Naive thymus-derived CD8-positive, alpha-beta T cell (primary cell): ENCODE measurements at regions not wholly inside any gene's neighbourhood (a gene's known extent, or its start where the extent isn't known, plus 50 kb on each side); places are given as distances from the start of the nearest gene placed in this dataset.
"Not testable (repeated sequence)": the region's sequence is repeated elsewhere in the genome, so short reads cannot be mapped to it uniquely, and the experiment has no call there.

Experiments
- ATAC-seq, 2 donors: fragments of 150-1000 bp; cut with Tn5 transposase in 1 of 2; sonication (Bioruptor Pico), chemical (Tn5 transposase) in 1 of 2; 1 replicate in 1 of 2; 2 replicates in 1 of 2; pipeline ENCODE4 v1.10.0; 2021; ENCODE audit warnings: mild to moderate bottlenecking in 2 of 2, moderate library complexity in 2 of 2
- POLR2A ChIA-PET: fragments of 350-600 bp; sonication (Branson Sonifier 250); formaldehyde crosslinking; loops from one replicate; lab custom pipeline; 2021; ENCODE audit warnings: antibody characterized with exemption; lab: Charles Lee
- DNase-seq, 10 donors: peaks; one replicate each; pipeline versions ENCODE4 v3.0.0 to v3.0.0-alpha.2; 2020 to 2022
- H3K27ac Mint-ChIP-seq, 10 donors: one replicate each; pipeline ENCODE4 v1.8.0; 2020 to 2022; ENCODE audit warnings: mild to moderate bottlenecking in 10 of 10, mixed read lengths in 10 of 10, moderate library complexity in 4 of 10, inconsistent platforms in 1 of 10
- H3K27me3 Mint-ChIP-seq, 5 donors: one replicate each; pipeline ENCODE4 v1.8.0; 2021 to 2022; ENCODE audit warnings: mixed read lengths in 5 of 5
- H3K36me3 Mint-ChIP-seq, 3 donors: one replicate each; pipeline ENCODE4 v1.8.0; 2020 to 2022; ENCODE audit warnings: mixed read lengths in 3 of 3, mild to moderate bottlenecking in 2 of 3, inconsistent platforms in 1 of 3
- H3K4me1 Mint-ChIP-seq, 4 donors: one replicate each; pipeline ENCODE4 v1.8.0; 2021 to 2022; ENCODE audit warnings: mixed read lengths in 4 of 4
- H3K4me3 Mint-ChIP-seq, 10 donors: one replicate each; pipeline ENCODE4 v1.8.0; 2020 to 2022; ENCODE audit warnings: mild to moderate bottlenecking in 10 of 10, mixed read lengths in 10 of 10, moderate library complexity in 6 of 10, inconsistent platforms in 1 of 10
- H3K9me3 Mint-ChIP-seq, 9 donors: one replicate each; pipeline ENCODE4 v1.8.0; 2020 to 2022; ENCODE audit warnings: mixed read lengths in 9 of 9, mild to moderate bottlenecking in 3 of 9, inconsistent platforms in 1 of 9, moderate library complexity in 1 of 9

- H3K27me3 Mint-ChIP-seq: peaks cover 0 to 37% (median 13%) of the 10 kb centered on the region in 5 donors
- no peak for ATAC-seq
Measured at GRCh38 chr16:52925143-52925542, 127.6 kb downstream of the CHD9NB start.

GRCh38 chr16:52924162-52924561, 128.5 kb downstream of the CHD9NB start:
- H3K36me3 Mint-ChIP-seq: no peaks in the 10 kb centered on the region
- POLR2A ChIA-PET: no interaction called here
- peaks cover 0 to 3% (median 0%) of the 10 kb centered on the region in 9 donors for H3K9me3 Mint-ChIP-seq
- no peaks in the 10 kb centered on the region for H3K4me1 Mint-ChIP-seq
- DNase-seq (no peak), ATAC-seq (no peak)
- no peak overlapping the region for H3K27ac Mint-ChIP-seq
- peaks cover 1 to 40% (median 12%) of the 10 kb centered on the region in 5 donors for H3K27me3 Mint-ChIP-seq
- no peak overlapping the region for H3K4me3 Mint-ChIP-seq

More at GRCh38 chr16:52925143-52925542, 127.6 kb downstream of the CHD9NB start:
- Mint-ChIP-seq H3K27ac (no peak overlapping the region), H3K4me3 (no peak overlapping the region), H3K9me3 (peaks cover 0 to 3% (median 0%) of the 10 kb centered on the region in 9 donors), H3K4me1 (no peaks in the 10 kb centered on the region), H3K36me3 (no peaks in the 10 kb centered on the region)
- POLR2A ChIA-PET: no interaction called here
- DNase-seq: no peak

GRCh38 chr16:52921104-52921503, 131.6 kb downstream of the CHD9NB start:
- Mint-ChIP-seq H3K27ac (no peak overlapping the region), H3K4me1 (no peaks in the 10 kb centered on the region), H3K36me3 (peaks cover 0 to 6% (median 0%) of the 10 kb centered on the region in 3 donors), H3K4me3 (no peak overlapping the region), H3K27me3 (peaks cover 5 to 40% (median 16%) of the 10 kb centered on the region in 5 donors), H3K9me3 (peaks cover 0 to 10% (median 0%) of the 10 kb centered on the region in 9 donors)
- no peak for DNase-seq
- POLR2A ChIA-PET: no interaction called here
- no peak for ATAC-seq

- ATAC-seq: no peak
- no peak overlapping the region for H3K4me3 Mint-ChIP-seq
- POLR2A ChIA-PET: no interaction called here
- no peak overlapping the region for H3K27ac Mint-ChIP-seq
- H3K4me1 Mint-ChIP-seq: no peaks in the 10 kb centered on the region
- H3K9me3 Mint-ChIP-seq: peaks cover 0 to 10% (median 0%) of the 10 kb centered on the region in 9 donors
- H3K27me3 Mint-ChIP-seq: peaks cover 5 to 40% (median 16%) of the 10 kb centered on the region in 5 donors
- DNase-seq: no peak
- H3K36me3 Mint-ChIP-seq: peaks cover 0 to 6% (median 0%) of the 10 kb centered on the region in 3 donors
Measured at GRCh38 chr16:52920331-52920730, 132.4 kb downstream of the CHD9NB start.

GRCh38 chr16:52914428-52914827, 138.3 kb downstream of the CHD9NB start:
- H3K27me3 Mint-ChIP-seq: peaks cover 5 to 24% (median 19%) of the 10 kb centered on the region in 5 donors
- H3K4me1 Mint-ChIP-seq: peaks cover 0 to 2% (median 2%) of the 10 kb centered on the region in 4 donors
- peaks cover 0 to 10% (median 0%) of the 10 kb centered on the region in 9 donors for H3K9me3 Mint-ChIP-seq
- no peak overlapping the region for H3K4me3 Mint-ChIP-seq
- ATAC-seq: no peak
- peaks cover 0 to 6% (median 0%) of the 10 kb centered on the region in 3 donors for H3K36me3 Mint-ChIP-seq
- POLR2A ChIA-PET: no interaction called here
- no peak for DNase-seq
- H3K27ac Mint-ChIP-seq: no peak overlapping the region

GRCh38 chr16:52912565-52913173, 140.0 kb downstream of the CHD9NB start:
- POLR2A ChIA-PET: no interaction called here
- DNase-seq (no peak), ATAC-seq (no peak)
- peaks cover 0 to 6% (median 0%) of the 10 kb centered on the region in 3 donors for H3K36me3 Mint-ChIP-seq
- peaks cover 0 to 20% (median 12%) of the 10 kb centered on the region in 5 donors for H3K27me3 Mint-ChIP-seq
- peaks cover 0 to 2% (median 2%) of the 10 kb centered on the region in 4 donors for H3K4me1 Mint-ChIP-seq
- peaks cover 0 to 3% (median 0%) of the 10 kb centered on the region in 9 donors for H3K9me3 Mint-ChIP-seq
- no peak overlapping the region for H3K4me3 Mint-ChIP-seq
- peak overlapping the region in 1 of 10 donors; percentile 65 for H3K27ac Mint-ChIP-seq

GRCh38 chr16:52908057-52908456, 144.6 kb downstream of the CHD9NB start:
- peaks cover 0 to 15% (median 5%) of the 10 kb centered on the region in 9 donors for H3K9me3 Mint-ChIP-seq
- DNase-seq: not testable (repeated sequence)

GRCh38 chr16:52906281-52906680, 146.4 kb downstream of the CHD9NB start:
- no peak for DNase-seq
- H3K27me3 Mint-ChIP-seq: peaks cover 1 to 12% (median 5%) of the 10 kb centered on the region in 5 donors
- no peak overlapping the region for H3K4me3 Mint-ChIP-seq
- peaks cover 0 to 15% (median 5%) of the 10 kb centered on the region in 9 donors for H3K9me3 Mint-ChIP-seq
- no peaks in the 10 kb centered on the region for H3K36me3 Mint-ChIP-seq
- no peak for ATAC-seq
- no peak overlapping the region for H3K27ac Mint-ChIP-seq
- POLR2A ChIA-PET: no interaction called here
- no peaks in the 10 kb centered on the region for H3K4me1 Mint-ChIP-seq

More at GRCh38 chr16:52908057-52908456, 144.6 kb downstream of the CHD9NB start:
- H3K4me3 Mint-ChIP-seq, ATAC-seq, H3K27ac Mint-ChIP-seq, POLR2A ChIA-PET, H3K36me3 Mint-ChIP-seq, H3K4me1 Mint-ChIP-seq: not testable (repeated sequence)
- H3K27me3 Mint-ChIP-seq: peaks cover 0 to 19% (median 6%) of the 10 kb centered on the region in 5 donors

- no peak for DNase-seq
- no peak for ATAC-seq
Measured at GRCh38 chr16:52896478-52897164, 156.1 kb downstream of the CHD9NB start.

GRCh38 chr16:52874042-52874441, 178.7 kb downstream of the CHD9NB start:
- ATAC-seq: no peak
- no peak overlapping the region for H3K4me3 Mint-ChIP-seq

More at GRCh38 chr16:52896478-52897164, 156.1 kb downstream of the CHD9NB start:
- POLR2A ChIA-PET: no interaction called here
- Mint-ChIP-seq H3K4me1 (no peaks in the 10 kb centered on the region), H3K27me3 (peaks cover 9 to 24% (median 16%) of the 10 kb centered on the region in 5 donors), H3K27ac (no peak overlapping the region), H3K36me3 (no peaks in the 10 kb centered on the region), H3K4me3 (no peak overlapping the region), H3K9me3 (peaks cover 0 to 24% (median 4%) of the 10 kb centered on the region in 9 donors)

GRCh38 chr16:52872731-52873130, 180.0 kb downstream of the CHD9NB start:
- peaks cover 2 to 45% (median 6%) of the 10 kb centered on the region in 5 donors for H3K27me3 Mint-ChIP-seq
- DNase-seq (no peak), ATAC-seq (no peak)
- no peak overlapping the region for H3K4me3 Mint-ChIP-seq
- POLR2A ChIA-PET: no interaction called here
- no peak overlapping the region for H3K27ac Mint-ChIP-seq
- H3K4me1 Mint-ChIP-seq: no peaks in the 10 kb centered on the region
- no peaks in the 10 kb centered on the region for H3K36me3 Mint-ChIP-seq
- H3K9me3 Mint-ChIP-seq: peaks cover 0 to 9% (median 0%) of the 10 kb centered on the region in 9 donors

More at GRCh38 chr16:52874042-52874441, 178.7 kb downstream of the CHD9NB start:
- no peaks in the 10 kb centered on the region for H3K36me3 Mint-ChIP-seq
- H3K9me3 Mint-ChIP-seq: peaks cover 0 to 4% (median 0%) of the 10 kb centered on the region in 9 donors
- no peak overlapping the region for H3K27ac Mint-ChIP-seq
- no peaks in the 10 kb centered on the region for H3K4me1 Mint-ChIP-seq
- no peak for DNase-seq
- peaks cover 2 to 47% (median 6%) of the 10 kb centered on the region in 5 donors for H3K27me3 Mint-ChIP-seq
- POLR2A ChIA-PET: no interaction called here

GRCh38 chr16:52871481-52871880, 181.2 kb downstream of the CHD9NB start:
- DNase-seq (no peak), ATAC-seq (no peak)
- H3K4me1 Mint-ChIP-seq: no peaks in the 10 kb centered on the region
- no peak overlapping the region for H3K4me3 Mint-ChIP-seq
- POLR2A ChIA-PET: no interaction called here
- H3K36me3 Mint-ChIP-seq: no peaks in the 10 kb centered on the region
- peak overlapping the region in 1 of 10 donors; percentile 48 for H3K27ac Mint-ChIP-seq
- H3K27me3 Mint-ChIP-seq: peaks cover 2 to 44% (median 8%) of the 10 kb centered on the region in 5 donors
- H3K9me3 Mint-ChIP-seq: peaks cover 0 to 9% (median 0%) of the 10 kb centered on the region in 9 donors

GRCh38 chr16:52869243-52869642, 183.5 kb downstream of the CHD9NB start:
- Mint-ChIP-seq H3K9me3 (peaks cover 0 to 9% (median 0%) of the 10 kb centered on the region in 9 donors), H3K36me3 (no peaks in the 10 kb centered on the region), H3K4me1 (no peaks in the 10 kb centered on the region), H3K4me3 (no peak overlapping the region), H3K27me3 (peaks cover 2 to 28% (median 8%) of the 10 kb centered on the region in 5 donors), H3K27ac (peak overlapping the region in 1 of 10 donors; percentile 11)
- no peak for ATAC-seq
- POLR2A ChIA-PET: no interaction called here
- DNase-seq: no peak
